Skeletal muscle cell (primary cell): ENCODE measurements at regions not wholly inside any gene's neighbourhood (a gene's known extent, or its start where the extent isn't known, plus 50 kb on each side); places are given as distances from the start of the nearest gene placed in this dataset.

Experiments used
- DNase-seq: peaks from one replicate; pipeline ENCODE4 v3.0.0-alpha.2; 2010; ENCODE audit warnings: low read depth
- H3K4me3 ChIP-seq: 2 replicates; pipeline ENCODE4 v1.5.1; 2011; ENCODE audit warnings: low read depth, mild to moderate bottlenecking, control low read depth, low read length, moderate library complexity

GRCh38 chr2:217749008-217749407 lies 253.8 kb downstream of the TNS1 start:
- no peak for DNase-seq
- no peak overlapping the region for H3K4me3 ChIP-seq

- no peak for DNase-seq
- H3K4me3 ChIP-seq, result no peak overlapping the region
Measured at GRCh38 chr2:217746808-217747207, 256.0 kb downstream of the TNS1 start.

DNA sequence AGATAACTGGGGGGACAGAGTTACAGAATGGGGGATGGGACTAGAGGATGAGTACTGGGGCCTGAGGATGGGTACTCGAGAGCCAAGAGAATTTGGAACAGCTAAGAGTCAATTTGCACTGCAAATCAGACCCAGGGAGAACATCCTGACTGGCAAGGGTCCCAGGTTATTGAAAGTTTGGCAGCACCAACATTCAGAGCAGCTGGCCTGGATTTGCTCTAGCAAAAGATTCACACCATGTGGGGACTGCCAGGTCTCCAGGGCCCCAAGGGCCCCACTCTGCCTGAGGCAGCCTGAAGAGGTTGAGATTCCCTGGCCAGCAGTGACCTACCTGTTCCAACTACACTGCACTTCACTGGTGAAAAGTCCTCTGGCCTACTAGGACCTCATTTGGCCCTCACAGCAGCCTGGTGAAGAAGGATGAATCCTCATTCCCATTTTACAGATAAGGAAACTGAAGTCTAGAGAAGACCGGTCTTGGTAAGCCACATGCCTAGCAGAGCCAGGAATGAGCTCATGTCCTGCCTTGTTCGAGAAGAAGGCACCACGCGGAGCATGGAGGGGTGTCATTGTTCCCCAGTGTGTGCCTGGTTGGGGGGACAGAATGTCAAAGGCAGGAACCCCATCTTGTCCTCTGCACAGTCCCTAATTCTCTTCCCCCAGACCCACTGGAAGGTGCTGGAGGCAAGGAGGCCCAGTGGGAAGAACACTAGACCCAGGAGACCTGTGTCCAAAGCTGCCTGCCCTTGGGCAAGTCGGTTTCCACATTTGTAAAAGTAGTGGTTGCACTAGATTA lies 258.6 kb downstream of the TNS1 start:
- DNase-seq, result no peak
- H3K4me3 ChIP-seq, result no peak overlapping the region

- no peak overlapping the region for H3K4me3 ChIP-seq
Measured at GRCh38 chr2:217743407-217743806, 259.4 kb downstream of the TNS1 start.

GRCh38 chr2:217742841-217743240 lies 260.0 kb downstream of the TNS1 start:
- no peak for DNase-seq
- no peak overlapping the region for H3K4me3 ChIP-seq

More at GRCh38 chr2:217743407-217743806, 259.4 kb downstream of the TNS1 start:
- DNase-seq, result no peak

DNA sequence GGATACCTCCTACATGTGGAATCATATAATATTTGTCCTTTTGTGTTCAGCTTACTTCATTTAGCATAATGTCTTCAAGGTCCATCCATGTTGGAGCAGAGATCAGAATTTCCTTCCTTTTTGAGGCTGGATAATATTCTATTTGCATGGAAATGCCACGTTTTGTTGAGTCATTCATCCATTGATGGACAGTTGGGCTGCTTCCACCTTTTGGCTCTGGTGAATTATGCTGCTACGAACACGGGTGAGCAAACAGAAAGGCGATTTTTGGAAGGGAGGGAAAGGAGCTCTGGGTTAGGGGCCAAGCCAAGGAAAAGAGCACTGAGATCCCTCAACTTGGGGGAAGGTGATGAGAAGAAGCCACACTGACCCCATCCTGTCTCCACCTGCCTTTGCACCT lies 260.5 kb downstream of the TNS1 start:
- H3K4me3 ChIP-seq, result no peak overlapping the region
- no peak for DNase-seq

DNA sequence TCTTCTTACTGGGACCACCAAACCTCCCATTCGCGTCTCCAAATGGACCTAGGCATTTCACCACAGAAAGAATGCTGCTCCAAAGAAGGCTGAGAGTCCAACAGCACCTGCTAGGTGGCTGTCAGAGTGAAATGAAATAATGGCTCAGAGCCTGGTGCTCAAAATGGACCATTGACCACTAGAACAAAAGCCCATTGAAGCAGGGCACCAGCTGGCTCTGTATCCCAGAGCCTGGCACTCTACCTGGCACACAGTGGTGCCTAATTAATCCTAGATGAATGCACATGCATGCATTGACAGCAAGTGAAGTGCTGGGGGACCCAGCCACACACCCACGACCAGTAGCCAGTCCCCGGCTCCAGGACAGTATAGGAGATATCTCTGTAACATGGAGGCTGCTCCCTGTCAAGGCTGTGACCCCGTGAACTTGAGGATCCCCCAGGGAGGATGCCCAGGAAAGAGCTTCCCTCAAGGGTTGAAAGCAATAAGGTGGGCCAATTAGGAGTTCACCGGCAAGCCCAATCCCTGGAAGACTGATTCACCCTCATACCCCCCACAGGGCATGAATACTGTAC lies 261.3 kb downstream of the TNS1 start:
- H3K4me3 ChIP-seq, result no peak overlapping the region
- DNase-seq, result no peak

- H3K4me3 ChIP-seq, result no peak overlapping the region
- DNase-seq, result no peak
Measured at GRCh38 chr2:217740756-217741155, 262.0 kb downstream of the TNS1 start.

- no peak overlapping the region for H3K4me3 ChIP-seq
- no peak for DNase-seq
Measured at GRCh38 chr2:217740178-217740577, 262.6 kb downstream of the TNS1 start.

- DNase-seq, result no peak
- no peak overlapping the region for H3K4me3 ChIP-seq
Measured at GRCh38 chr2:217739741-217740140, 263.1 kb downstream of the TNS1 start.

GRCh38 chr2:217738061-217738460 lies 264.7 kb downstream of the TNS1 start:
- no peak overlapping the region for H3K4me3 ChIP-seq
- DNase-seq, result no peak

DNA sequence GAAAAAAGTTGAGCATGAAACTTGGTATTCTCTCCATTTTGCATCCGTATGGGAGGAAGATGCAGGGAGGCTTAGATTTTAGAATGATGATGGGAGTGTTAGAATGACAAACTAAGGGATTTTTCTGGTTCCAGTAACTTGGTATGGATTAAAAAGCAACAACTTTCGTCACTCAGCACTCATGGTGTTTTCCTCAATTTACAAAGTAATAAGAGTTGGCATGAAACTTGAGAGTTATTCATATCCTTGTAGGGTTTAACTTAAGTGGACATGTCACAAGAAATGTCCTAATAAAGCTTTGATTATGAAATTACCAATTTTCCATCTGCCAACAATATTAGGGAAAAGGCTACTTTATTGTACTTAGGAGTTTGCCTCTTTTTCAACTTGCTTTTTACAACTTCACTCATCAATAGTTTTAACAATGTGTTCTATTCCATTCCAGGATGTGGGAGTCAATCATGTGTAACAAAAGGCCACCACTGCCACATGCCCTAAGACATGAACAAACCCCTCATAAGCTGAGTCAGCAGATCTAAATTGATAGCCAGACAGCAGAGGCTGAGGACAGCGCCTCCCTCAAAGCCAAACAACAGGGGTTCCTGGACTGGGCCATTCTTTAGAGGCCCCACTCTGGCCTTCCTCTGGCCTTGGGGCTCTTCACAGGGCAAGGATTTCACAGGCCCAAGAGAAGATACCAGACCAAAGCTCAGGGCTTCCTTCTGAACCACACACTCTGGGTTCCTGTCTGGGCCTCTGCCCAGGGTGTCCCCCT lies 265.8 kb downstream of the TNS1 start:
- no peak for DNase-seq
- H3K4me3 ChIP-seq, result no peak overlapping the region

DNA sequence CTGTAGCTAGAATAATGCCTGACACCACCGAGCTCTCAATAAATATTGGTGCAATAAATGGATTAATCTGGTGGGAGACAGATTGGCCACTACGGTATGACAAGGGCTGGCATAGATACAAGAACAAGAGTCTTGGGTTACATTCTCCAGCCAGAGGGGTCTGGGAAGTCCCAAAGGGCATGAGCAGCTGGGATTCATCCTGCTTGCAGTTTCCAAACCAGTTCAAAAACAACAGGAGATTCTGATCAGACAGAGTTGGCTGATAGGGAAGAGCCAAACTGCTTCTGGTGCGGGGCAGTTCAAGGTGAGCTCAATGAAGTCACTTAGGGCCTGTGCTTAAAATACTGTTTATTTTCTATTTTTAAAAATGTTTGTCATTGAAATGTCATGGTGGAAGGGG lies 266.9 kb downstream of the TNS1 start:
- DNase-seq, result no peak
- no peak overlapping the region for H3K4me3 ChIP-seq

- no peak overlapping the region for H3K4me3 ChIP-seq
- no peak for DNase-seq
Measured at GRCh38 chr2:217735034-217735433, 267.8 kb downstream of the TNS1 start.

- H3K4me3 ChIP-seq, result no peak overlapping the region
- DNase-seq, result no peak
Measured at GRCh38 chr2:217733461-217733860, 269.3 kb downstream of the TNS1 start.

DNA sequence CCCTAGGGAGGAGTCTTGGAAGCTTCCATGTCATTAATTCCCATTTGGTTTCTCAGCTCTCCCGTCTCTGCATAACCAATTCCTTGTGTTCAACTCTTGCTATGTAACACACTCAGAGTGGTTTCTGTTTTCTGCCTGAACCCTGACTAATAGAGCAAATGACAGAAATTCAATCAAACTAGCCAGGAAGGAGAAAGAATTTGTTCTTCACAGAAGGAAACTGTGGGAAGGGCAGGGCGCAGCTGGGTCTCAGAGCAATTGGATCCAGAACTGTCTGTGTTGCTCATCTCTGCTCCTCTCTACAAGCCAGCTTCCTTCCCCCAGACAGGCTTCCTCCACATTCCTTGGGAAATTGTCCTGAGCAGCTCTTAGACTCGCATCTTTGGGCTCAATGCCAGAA lies 269.8 kb downstream of the TNS1 start:
- no peak overlapping the region for H3K4me3 ChIP-seq
- no peak for DNase-seq

DNA sequence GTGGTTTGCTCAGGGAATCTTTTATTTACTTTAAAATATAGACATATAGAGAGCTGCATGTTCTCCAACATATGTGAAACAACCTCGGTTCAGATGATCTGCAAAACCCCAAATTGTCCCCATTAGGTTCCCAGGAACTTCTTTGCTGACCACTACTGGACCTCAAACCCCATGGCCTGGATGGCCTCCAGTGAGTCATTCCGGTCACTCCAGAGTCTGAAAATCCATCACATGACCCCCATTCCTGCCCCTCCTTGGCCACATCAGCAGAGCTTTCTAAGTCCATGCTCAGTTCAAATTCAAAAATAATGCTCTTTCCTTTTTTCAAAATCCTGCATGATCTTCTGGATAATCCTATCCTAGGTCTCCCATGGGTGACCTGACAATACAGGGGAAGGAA lies 271.0 kb downstream of the TNS1 start:
- no peak overlapping the region for H3K4me3 ChIP-seq
- DNase-seq, result no peak

DNA sequence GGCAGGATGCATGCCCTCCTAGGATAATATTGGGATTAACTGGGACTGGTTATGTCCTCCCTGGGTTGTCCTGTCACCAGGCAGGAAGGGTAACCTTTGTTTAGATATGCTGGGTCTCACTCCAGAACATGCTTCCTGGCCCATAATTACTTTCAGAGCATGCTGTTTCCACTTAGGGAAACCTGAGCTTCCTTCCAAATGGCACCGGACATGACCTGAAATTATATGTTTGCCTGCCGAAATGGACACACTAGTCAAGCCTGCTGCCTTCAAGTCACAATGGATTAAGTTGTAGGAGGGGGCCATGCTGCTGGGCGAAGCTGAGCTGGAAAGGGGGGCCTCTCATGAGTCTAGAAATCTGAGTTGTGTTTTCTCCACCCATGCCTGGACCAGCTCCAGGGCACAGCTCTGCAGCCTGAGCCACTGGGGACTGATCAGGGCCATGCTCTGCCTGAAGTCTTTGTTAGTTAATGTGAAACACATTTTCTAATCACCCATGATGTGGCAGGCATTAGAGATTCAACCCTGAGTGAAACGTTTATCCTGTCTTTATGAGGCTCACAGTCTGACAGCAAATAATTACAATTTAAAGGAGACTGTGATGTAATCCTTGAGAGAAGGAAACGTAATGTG lies 273.3 kb downstream of the TNS1 start:
- H3K4me3 ChIP-seq, result no peak overlapping the region
- no peak for DNase-seq

GRCh38 chr2:217727801-217728200 lies 275.0 kb downstream of the TNS1 start:
- no peak overlapping the region for H3K4me3 ChIP-seq
- DNase-seq, result no peak

DNA sequence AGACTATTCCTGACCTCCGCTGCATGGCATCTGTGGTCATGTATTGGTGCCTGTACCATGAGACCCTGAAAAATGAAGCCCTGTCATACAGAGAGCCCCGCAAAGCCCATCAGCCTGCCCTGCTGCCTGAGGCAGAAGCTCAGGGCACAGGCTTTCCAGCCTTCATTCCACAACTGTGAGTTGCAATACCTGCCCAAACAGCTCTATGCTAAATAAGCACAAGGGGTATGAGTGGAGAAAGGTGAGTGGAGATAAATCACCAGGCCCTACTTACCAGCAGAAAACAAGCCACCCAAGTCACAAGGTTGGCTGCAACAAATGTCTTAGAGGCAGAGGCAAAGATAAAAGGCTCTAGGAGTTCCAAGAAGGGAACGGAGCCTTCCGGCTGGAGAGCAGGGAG lies 277.4 kb downstream of the TNS1 start:
- DNase-seq, result no peak
- no peak overlapping the region for H3K4me3 ChIP-seq
